Brain microvascular endothelial cell (primary cell): ENCODE measurements at regions not wholly inside any gene's neighbourhood (a gene's known extent, or its start where the extent isn't known, plus 50 kb on each side); places are given as distances from the start of the nearest gene placed in this dataset.
A peak's percentile ranks its signal among the peaks of the same experiment; 100 is the strongest.

Source experiments
- DNase-seq: peaks from one replicate; pipeline ENCODE4 v3.0.0-alpha.2; 2020
- H3K27ac ChIP-seq: fragments of 250-450 bp; sonication (Bioruptor Pico); 2 replicates; pipeline ENCODE4 v1.5.1; 2020; ENCODE audit warnings: mild to moderate bottlenecking, moderate library complexity
- H3K27me3 ChIP-seq: fragments of 250-450 bp; sonication (Bioruptor Pico); replicated peaks from 2 replicates; pipeline ENCODE4 v1.5.1; 2020; ENCODE audit warnings: mild to moderate bottlenecking
- H3K36me3 ChIP-seq: fragments of 250-450 bp; sonication (Bioruptor Pico); replicated peaks from 2 replicates; pipeline ENCODE4 v1.5.1; 2020; ENCODE audit warnings: mild to moderate bottlenecking
- H3K4me3 ChIP-seq: 2 replicates; pipeline ENCODE4 v1.5.1; 2011; ENCODE audit warnings: low read depth, mild to moderate bottlenecking, control low read depth, low read length, moderate library complexity
- in situ Hi-C: cut with HindIII; loops from 2 replicates; pipeline ENCODE4 v1.10.0; 2017; ENCODE audit warnings: low sequenced_read_pairs, low pct_ligation_motif_present
- TF ChIP-seq, protein P1 (sequence below): IDR thresholded peaks from 2 replicates; pipeline ENCODE4 v1.5.1; 2011; ENCODE audit warnings: low read depth, mild to moderate bottlenecking, moderate library complexity, low read length, control low read depth, inconsistent platforms; ENCODE audit errors: missing control alignments

DNA sequence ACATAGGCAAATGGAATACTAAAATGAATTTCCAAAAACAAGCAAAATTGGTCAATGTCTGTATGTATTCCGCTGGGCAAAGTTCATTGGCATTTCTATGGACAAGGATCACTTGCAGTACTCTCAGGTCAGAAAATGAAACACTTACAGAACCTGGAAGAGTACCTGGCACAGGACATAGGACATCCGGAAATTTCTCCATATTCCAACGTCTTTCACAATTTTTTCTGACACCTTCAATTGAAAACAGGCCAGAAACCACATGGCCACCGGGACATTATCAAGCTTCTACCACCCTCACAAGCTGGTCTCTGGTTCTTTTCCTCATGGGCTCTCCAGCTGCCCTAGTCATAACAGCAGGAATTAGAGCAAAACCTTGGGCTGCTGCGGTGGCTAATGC, 96.9 kb upstream of the MSH6 start:
- H3K27ac ChIP-seq, result no peak overlapping the region
- H3K4me3 ChIP-seq, result no peak overlapping the region
- no peak for DNase-seq
- no peaks in the 10 kb centered on the region for H3K27me3 ChIP-seq
- H3K36me3 ChIP-seq, result no peaks in the 10 kb centered on the region
- in situ Hi-C loops, result no loop called here
- TF ChIP-seq, protein P1, sequence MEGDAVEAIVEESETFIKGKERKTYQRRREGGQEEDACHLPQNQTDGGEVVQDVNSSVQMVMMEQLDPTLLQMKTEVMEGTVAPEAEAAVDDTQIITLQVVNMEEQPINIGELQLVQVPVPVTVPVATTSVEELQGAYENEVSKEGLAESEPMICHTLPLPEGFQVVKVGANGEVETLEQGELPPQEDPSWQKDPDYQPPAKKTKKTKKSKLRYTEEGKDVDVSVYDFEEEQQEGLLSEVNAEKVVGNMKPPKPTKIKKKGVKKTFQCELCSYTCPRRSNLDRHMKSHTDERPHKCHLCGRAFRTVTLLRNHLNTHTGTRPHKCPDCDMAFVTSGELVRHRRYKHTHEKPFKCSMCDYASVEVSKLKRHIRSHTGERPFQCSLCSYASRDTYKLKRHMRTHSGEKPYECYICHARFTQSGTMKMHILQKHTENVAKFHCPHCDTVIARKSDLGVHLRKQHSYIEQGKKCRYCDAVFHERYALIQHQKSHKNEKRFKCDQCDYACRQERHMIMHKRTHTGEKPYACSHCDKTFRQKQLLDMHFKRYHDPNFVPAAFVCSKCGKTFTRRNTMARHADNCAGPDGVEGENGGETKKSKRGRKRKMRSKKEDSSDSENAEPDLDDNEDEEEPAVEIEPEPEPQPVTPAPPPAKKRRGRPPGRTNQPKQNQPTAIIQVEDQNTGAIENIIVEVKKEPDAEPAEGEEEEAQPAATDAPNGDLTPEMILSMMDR, result no peak

- DNase-seq, result no peak
- TF ChIP-seq, protein P1, result no peak
- H3K27me3 ChIP-seq, result no peaks in the 10 kb centered on the region
- no peak overlapping the region for H3K4me3 ChIP-seq
- no peak overlapping the region for H3K27ac ChIP-seq
- no peaks in the 10 kb centered on the region for H3K36me3 ChIP-seq
- in situ Hi-C loops, result no loop called here
Observed at GRCh38 chr2:47682216-47682749, 100.7 kb upstream of the MSH6 start.

- Histone ChIP-seq H3K4me3 (no peak overlapping the region), H3K27me3 (no peaks in the 10 kb centered on the region), H3K27ac (no peak overlapping the region), H3K36me3 (no peaks in the 10 kb centered on the region)
- TF ChIP-seq, protein P1, result no peak
- DNase-seq, result peak; percentile 6
- in situ Hi-C loops, result no loop called here
Observed at GRCh38 chr2:47676261-47676926, 105.6 kb upstream of the KCNK12 start.

DNA sequence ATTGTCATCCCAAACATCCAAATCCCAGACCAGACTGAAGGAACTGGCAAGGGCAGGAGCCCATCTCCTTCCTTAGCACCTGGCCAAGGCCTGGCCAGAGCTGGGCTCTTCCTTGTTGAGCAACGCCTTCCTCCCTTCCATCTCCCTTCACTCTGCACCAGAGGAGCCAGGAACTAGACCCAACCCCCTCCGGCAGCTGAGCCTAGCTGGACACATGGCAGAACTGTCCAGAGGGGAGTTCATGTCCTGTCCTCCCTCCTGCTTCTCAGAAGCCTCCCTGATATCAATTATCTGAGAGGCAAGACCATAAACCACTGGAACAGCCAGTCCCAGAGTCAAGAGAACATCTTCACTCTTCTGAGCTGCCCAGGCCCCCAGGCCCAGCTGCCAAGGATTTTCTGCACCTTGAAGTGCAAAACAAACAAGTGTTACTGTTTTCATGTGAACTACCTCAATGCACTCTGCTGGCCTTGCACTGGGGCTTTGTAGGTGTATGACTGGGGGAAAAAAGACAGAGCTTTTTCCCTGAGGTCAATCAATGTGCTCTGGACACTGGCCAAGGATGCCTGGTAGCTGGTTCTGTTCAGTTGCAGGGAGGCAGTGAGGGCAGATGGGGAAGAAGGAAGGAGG, 104.5 kb upstream of the KCNK12 start:
- Histone ChIP-seq H3K27me3 (no peaks in the 10 kb centered on the region), H3K36me3 (no peaks in the 10 kb centered on the region), H3K4me3 (no peak overlapping the region), H3K27ac (no peak overlapping the region)
- TF ChIP-seq, protein P1, result no peak
- no peak for DNase-seq
- in situ Hi-C loops, result no loop called here

DNA sequence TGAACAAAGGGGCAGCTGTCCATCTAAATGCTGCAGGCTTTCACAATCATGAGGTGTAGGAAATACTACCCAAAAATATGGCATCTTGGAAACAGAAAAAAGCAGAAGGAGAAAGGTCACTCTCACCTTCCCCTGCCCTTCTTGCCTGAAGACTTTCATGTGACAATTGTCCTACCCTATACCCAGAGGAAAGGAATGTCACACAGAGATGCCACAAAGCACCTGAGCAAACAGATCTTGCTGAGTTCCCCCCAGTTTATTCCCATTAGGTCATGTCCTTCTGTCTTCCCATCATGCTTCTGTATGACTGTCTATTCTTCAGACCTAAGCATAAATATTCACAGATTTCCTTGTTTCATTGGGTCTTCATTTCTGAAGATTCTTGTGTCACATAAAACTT, 95.5 kb upstream of the KCNK12 start:
- Histone ChIP-seq H3K36me3 (no peaks in the 10 kb centered on the region), H3K4me3 (no peak overlapping the region), H3K27ac (no peak overlapping the region), H3K27me3 (no peaks in the 10 kb centered on the region)
- TF ChIP-seq, protein P1, result no peak
- DNase-seq, result no peak
- in situ Hi-C loops, result no loop called here
